GM12878 (cell line): ENCODE measurements at regions not wholly inside any gene's neighbourhood (a gene's known extent, or its start where the extent isn't known, plus 50 kb on each side); places are given as distances from the start of the nearest gene placed in this dataset.
"Not testable (repeated sequence)": the region's sequence is repeated elsewhere in the genome, so short reads cannot be mapped to it uniquely, and the experiment has no call there.

Experiments
- ATAC-seq: fragments of 200-7000 bp; cut with Tn5 transposase; 3 replicates; pipeline ENCODE4 v1.9.1; 2020; ENCODE audit warnings: mild to moderate bottlenecking, moderate library complexity
- BruUV-seq: library from RNA; stranded (reverse); fragments of 400-500 nt; replicated peaks from 2 replicates; lab custom pipeline; 2021; lab: Mats Ljungman, UMichigan
- CTCF ChIA-PET: fragments of 300-600 bp; sonication (Branson Sonifier 250); formaldehyde crosslinking; extraction: SDS; loops from one replicate; lab custom pipeline; 2021; ENCODE audit warnings: inconsistent platforms; lab: Yijun Ruan, JAX
- POLR2A ChIA-PET: fragments of 350-600 bp; formaldehyde crosslinking; extraction: SDS; loops from one replicate; lab custom pipeline; 2021; ENCODE audit warnings: inconsistent platforms; lab: Charles Lee
- RAD21 ChIA-PET: fragments of 300-600 bp; sonication (Branson Sonifier 250); formaldehyde crosslinking; loops from one replicate; lab custom pipeline; 2023; ENCODE audit warnings: antibody characterized with exemption; ENCODE audit not compliant: unreplicated experiment; lab: Charles Lee
- SMC1A ChIA-PET: fragments of 300-600 bp; sonication (Branson Sonifier 250); formaldehyde crosslinking; loops from one replicate; lab custom pipeline; 2023; ENCODE audit not compliant: unreplicated experiment, uncharacterized antibody; lab: Charles Lee
- DNase-seq: peaks from one replicate; pipeline ENCODE4 v3.0.0-alpha.2; 2011; ENCODE audit warnings: low read depth, low spot score
- FAIRE-seq: peaks from 3 replicates; lab custom pipeline; 2011; peaks lifted over from hg19 to GRCh38; lab: Jason Lieb, UNC
- H2AFZ ChIP-seq: 2 replicates; pipeline ENCODE4 v1.6.0; 2011; ENCODE audit warnings: low read depth, low read length, control low read depth; ENCODE audit not compliant: control insufficient read depth
- H3K27ac ChIP-seq: 2 replicates; pipeline ENCODE4 v1.5.1; 2011; ENCODE audit warnings: control low read depth; ENCODE audit not compliant: control insufficient read depth, insufficient read depth
- H3K27me3 ChIP-seq, 2 experiments: replicated peaks in 1 of 2; 2 replicates each; pipeline versions ENCODE4 v1.6.0 to v1.6.1; 2011; ENCODE audit warnings: low read length in 1 of 2; ENCODE audit not compliant: control insufficient read depth in 2 of 2, insufficient read depth in 2 of 2
- H3K36me3 ChIP-seq, 2 experiments: 2 replicates each; pipeline ENCODE4 v1.5.1; 2011; ENCODE audit warnings: low read length in 1 of 2; ENCODE audit not compliant: control insufficient read depth in 2 of 2, insufficient read depth in 2 of 2
- H3K4me1 ChIP-seq: 2 replicates; pipeline ENCODE4 v1.6.1; 2011; ENCODE audit warnings: mild to moderate bottlenecking, low read length, moderate library complexity, mixed read lengths; ENCODE audit not compliant: control insufficient read depth, insufficient read depth
- H3K4me2 ChIP-seq: 2 replicates; pipeline ENCODE4 v1.6.0; 2011; ENCODE audit warnings: control low read depth; ENCODE audit not compliant: control insufficient read depth, insufficient read depth
- H3K4me3 ChIP-seq: fragments of 200-600 bp; sonication (generic); 2 replicates; pipeline ENCODE4 v1.5.1; 2016
- H3K79me2 ChIP-seq: 2 replicates; pipeline ENCODE4 v1.6.0; 2011; ENCODE audit warnings: low read length; ENCODE audit not compliant: control insufficient read depth, insufficient read depth
- H3K9ac ChIP-seq: 2 replicates; pipeline ENCODE4 v1.8.0; 2011; ENCODE audit warnings: low read length, control low read depth, mixed read lengths; ENCODE audit not compliant: control insufficient read depth, insufficient read depth
- H3K9me3 ChIP-seq: replicated peaks from 3 replicates; pipeline ENCODE4 v1.5.1; 2011; ENCODE audit warnings: mild to moderate bottlenecking, low read length; ENCODE audit not compliant: control insufficient read depth, insufficient read depth
- H4K20me1 ChIP-seq: 2 replicates; pipeline ENCODE4 v1.6.0; 2011; ENCODE audit not compliant: control insufficient read depth, insufficient read depth
- ATF2 ChIP-seq: IDR thresholded peaks from 2 replicates; pipeline ENCODE4 v1.6.1; 2012; ENCODE audit warnings: low read length, inconsistent platforms
- BRCA1 ChIP-seq: IDR thresholded peaks from 2 replicates; pipeline ENCODE4 v1.6.1; 2011; ENCODE audit warnings: low read depth, low read length, improper control_type of control experiment
- CHD1 ChIP-seq: IDR thresholded peaks from 2 replicates; pipeline ENCODE4 v1.6.1; 2012; ENCODE audit warnings: low read depth, low read length, improper control_type of control experiment
- FOXM1 ChIP-seq: IDR thresholded peaks from 2 replicates; pipeline ENCODE4 v1.6.1; 2012; ENCODE audit warnings: low read depth, mild to moderate bottlenecking, inconsistent platforms, low read length, moderate library complexity
- GABPA ChIP-seq: IDR thresholded peaks from 2 replicates; pipeline ENCODE4 v1.6.1; 2014; ENCODE audit warnings: antibody characterized with exemption, low read depth, mild to moderate bottlenecking, inconsistent platforms
- PAX8 ChIP-seq: fragments of 450-650 bp; IDR thresholded peaks from 2 replicates; pipeline ENCODE4 v1.6.1; 2017; ENCODE audit warnings: mild to moderate bottlenecking, moderate library complexity
- RELB ChIP-seq: fragments of 450-650 bp; IDR thresholded peaks from 2 replicates; pipeline ENCODE4 v1.6.1; 2017; ENCODE audit warnings: low read depth, mild to moderate bottlenecking, moderate library complexity
- REST ChIP-seq: IDR thresholded peaks from 2 replicates; pipeline ENCODE4 v1.6.1; 2012; ENCODE audit warnings: mild to moderate bottlenecking, low read depth, low read length
- SMAD1 ChIP-seq: fragments of 450-650 bp; IDR thresholded peaks from 2 replicates; pipeline ENCODE4 v1.6.1; 2018; ENCODE audit warnings: mild to moderate bottlenecking, low read depth; ENCODE audit not compliant: partially characterized antibody
- STAT3 ChIP-seq: IDR thresholded peaks from 2 replicates; pipeline ENCODE4 v1.6.1; 2011; ENCODE audit warnings: low read depth, low read length, improper control_type of control experiment
- SUPT20H ChIP-seq: IDR thresholded peaks from 2 replicates; pipeline ENCODE4 v1.6.1; 2011; ENCODE audit warnings: low read depth, mild to moderate bottlenecking, low read length, moderate library complexity, borderline replicate concordance; ENCODE audit not compliant: control insufficient read depth
- WGBS: methylation state at CpG from one replicate; pipeline ENCODE4 v1.1.6; 2016; ENCODE audit warnings: low lambda C conversion rate; ENCODE audit not compliant: insufficient replicate concordance, insufficient coverage; ENCODE audit errors: missing lambda C conversion rate; 5-methylcytosine and 5-hydroxymethylcytosine counted together
- in situ Hi-C: fragments of 300-500 bp; cut with MboI; formaldehyde crosslinking; loops from 9 replicates; pipeline ENCODE4 v1.14.3; 2018; ENCODE audit warnings: mixed read lengths
- intact Hi-C: fragments of 100-400 bp; cut with micrococcal nuclease; formaldehyde crosslinking; loops from one replicate; pipeline ENCODE4 v1.14.2; 2022; ENCODE audit not compliant: unreplicated experiment

- WGBS = 62% methylated on average over 12 of the region's 13 CpGs
- FAIRE-seq (no peak), DNase-seq (no peak), ATAC-seq (no peak)
- Histone ChIP-seq H4K20me1 (no peaks in the 10 kb centered on the region), H3K9me3 (no peaks in the 10 kb centered on the region; the same call in 2 of the 3 replicates), H3K4me2 (no peak overlapping the region), H2AFZ (no peak overlapping the region), H3K9ac (no peak overlapping the region), H3K27me3 (no peaks in the 10 kb centered on the region), H3K79me2 (no peaks in the 10 kb centered on the region), H3K27ac (no peak overlapping the region), H3K4me1 (no peaks in the 10 kb centered on the region), H3K4me3 (no peak overlapping the region), H3K36me3 (no peaks in the 10 kb centered on the region)
- TF ChIP-seq PAX8 (no peak), FOXM1 (no peak), RELB (no peak), SUPT20H (no peak), ATF2 (no peak), REST (no peak), SMAD1 (no peak), CHD1 (no peak), STAT3 (no peak), BRCA1 (no peak), GABPA (no peak)
- in situ Hi-C loops = no loop called here
- RAD21 ChIA-PET = no interaction called here
- no TSS peak for BruUV-seq
- POLR2A ChIA-PET = no interaction called here
- CTCF ChIA-PET = no interaction called here
- SMC1A ChIA-PET = no interaction called here
- intact Hi-C loops = no loop called here
These were observed 165.1 kb upstream of the ATP10A start for GRCh38 chr15:26028086-26028740.

GRCh38 chr15:26026671-26027070 lies 163.5 kb upstream of the ATP10A start:
- H3K9ac ChIP-seq, H3K79me2 ChIP-seq, RAD21 ChIA-PET, BruUV-seq, H3K4me1 ChIP-seq, H3K36me3 ChIP-seq, SMC1A ChIA-PET, H3K9me3 ChIP-seq, H2AFZ ChIP-seq, DNase-seq, POLR2A ChIA-PET, H4K20me1 ChIP-seq, H3K27me3 ChIP-seq, H3K4me3 ChIP-seq, CTCF ChIA-PET, ATAC-seq, in situ Hi-C loops, intact Hi-C loops, H3K27ac ChIP-seq, FAIRE-seq, H3K4me2 ChIP-seq: not testable (repeated sequence)
- 31% methylated on average over 3 of the region's 3 CpGs for whole genome bisulfite sequencing
